ENCODE measurements at regions not wholly inside any gene's neighbourhood (a gene's known extent, or its start where the extent isn't known, plus 50 kb on each side); places are given as distances from the start of the nearest gene placed in this dataset.
A peak's percentile ranks its signal among the peaks of the same experiment; 100 is the strongest.
"Not testable (repeated sequence)": the region's sequence is repeated elsewhere in the genome, so short reads cannot be mapped to it uniquely, and the experiment has no call there.

GRCh38 chr12:90449611-90450010 is 505.4 kb downstream of the CCER1 start:
- no peaks in the 10 kb centered on the region for H3K27me3 ChIP-seq
- TF ChIP-seq CTCF (IDR thresholded peaks at IDR 0.05) (no peak), POLR2A (IDR thresholded peaks at IDR 0.05) (no peak)
- DNase-seq (no peak), ATAC-seq (no peak)
- intact Hi-C loops (cut with DNase I): no loop called here
- H3K4me1 ChIP-seq: no peaks in the 10 kb centered on the region
- H3K36me3 ChIP-seq: no peaks in the 10 kb centered on the region
- H3K4me3 ChIP-seq: no peak overlapping the region
- no peak overlapping the region for H3K27ac ChIP-seq
- peaks cover 0 to 29% (median 15%) of the 10 kb centered on the region in 12 donors for H3K9me3 ChIP-seq

GRCh38 chr12:90443466-90443865 is 511.5 kb downstream of the CCER1 start:
- H3K27me3 ChIP-seq; ATAC-seq; intact Hi-C loops (cut with DNase I); H3K4me3 ChIP-seq; H3K4me1 ChIP-seq; DNase-seq; H3K36me3 ChIP-seq; H3K27ac ChIP-seq: not testable (repeated sequence)
- 71 to 81% (median 77%) methylated on average over 7 of the region's 7 CpGs for WGBS, 4 donors
- H3K9me3 ChIP-seq: peaks cover 0 to 63% (median 25%) of the 10 kb centered on the region in 12 donors

- H3K27ac ChIP-seq: no peak overlapping the region
- no peaks in the 10 kb centered on the region for H3K4me1 ChIP-seq
- H3K36me3 ChIP-seq: no peaks in the 10 kb centered on the region
- no peak overlapping the region for H3K4me3 ChIP-seq
- 85 to 91% (median 90%) methylated on average over 1 of the region's 1 CpG for WGBS, 4 donors
- DNase-seq (no peak), ATAC-seq (no peak)
- H3K27me3 ChIP-seq: no peaks in the 10 kb centered on the region
- intact Hi-C loops (cut with DNase I): no loop called here
- no peak for TF ChIP-seq CTCF (IDR thresholded peaks at IDR 0.05)
- TF ChIP-seq POLR2A (IDR thresholded peaks at IDR 0.05): no peak
- H3K9me3 ChIP-seq: peaks cover 0 to 44% (median 9%) of the 10 kb centered on the region in 12 donors
Observed at GRCh38 chr12:90441431-90441830, 513.5 kb downstream of the CCER1 start.

DNA sequence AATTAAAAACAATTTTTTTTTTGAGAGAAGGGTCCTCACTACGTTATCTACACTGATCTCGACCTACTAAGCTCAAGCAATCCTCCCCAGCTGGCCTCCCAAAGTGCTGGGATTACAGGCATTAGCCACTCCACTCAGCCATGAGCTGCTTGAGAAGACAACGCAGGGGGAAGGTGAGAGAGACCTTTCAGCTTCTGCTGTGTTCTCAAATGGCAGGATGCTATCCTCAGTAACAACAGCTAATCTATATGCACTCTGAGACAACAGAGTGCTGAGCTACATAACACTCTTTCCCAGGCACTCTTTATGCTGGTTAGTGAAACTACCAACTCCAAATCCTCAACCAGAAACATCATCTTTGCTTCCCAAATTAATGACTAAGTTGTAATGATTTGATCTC is 526.1 kb downstream of the CCER1 start:
- intact Hi-C loops (cut with DNase I): no loop called here
- no peak overlapping the region for H3K4me3 ChIP-seq
- H3K27ac ChIP-seq: no peak overlapping the region
- no peaks in the 10 kb centered on the region for H3K36me3 ChIP-seq
- TF ChIP-seq POLR2A (IDR thresholded peaks at IDR 0.05) (no peak), CTCF (IDR thresholded peaks at IDR 0.05) (no peak)
- DNase-seq (no peak), ATAC-seq (no peak)
- peaks cover 0 to 2% (median 0%) of the 10 kb centered on the region in 12 donors for H3K4me1 ChIP-seq
- WGBS, 4 donors: 81 to 86% (median 84%) methylated on average over 3 of the region's 3 CpGs
- H3K27me3 ChIP-seq: no peaks in the 10 kb centered on the region
- H3K9me3 ChIP-seq: peaks cover 0 to 3% (median 0%) of the 10 kb centered on the region in 12 donors

- intact Hi-C loops (cut with DNase I): no loop called here
- 80 to 91% (median 81%) methylated on average over 1 of the region's 1 CpG for WGBS, 4 donors
- Histone ChIP-seq H3K9me3 (no peaks in the 10 kb centered on the region), H3K36me3 (no peaks in the 10 kb centered on the region), H3K4me3 (no peak overlapping the region), H3K27ac (no peak overlapping the region), H3K4me1 (peaks cover 0 to 2% (median 0%) of the 10 kb centered on the region in 12 donors), H3K27me3 (no peaks in the 10 kb centered on the region)
- TF ChIP-seq POLR2A (IDR thresholded peaks at IDR 0.05) (no peak), CTCF (IDR thresholded peaks at IDR 0.05) (no peak)
- DNase-seq (no peak), ATAC-seq (peak in 1 of 4 donors; percentile 32)
Observed at GRCh38 chr12:90428465-90428864, 526.5 kb downstream of the CCER1 start.

Measured in heart left ventricle (tissue), 16 donors.